ENCODE measurements at regions not wholly inside any gene's neighbourhood (a gene's known extent, or its start where the extent isn't known, plus 50 kb on each side); places are given as distances from the start of the nearest gene placed in this dataset.

GRCh38 chr9:121572581-121572980, 72.9 kb upstream of the GGTA1 start:
- TF ChIP-seq CTCF (conservative IDR thresholded peaks at IDR 0.05), result no peak
- Mint-ChIP-seq H3K36me3 (ENCODE audit: low read depth) (no peaks in the 10 kb centered on the region), H3K27ac (no peak overlapping the region), H3K4me3 (no peak overlapping the region), H3K27me3 (ENCODE audit: insufficient read depth) (peaks cover 11% of the 10 kb centered on the region), H3K4me1 (peaks cover 14% of the 10 kb centered on the region), H3K9me3 (no peaks in the 10 kb centered on the region)
- Histone ChIP-seq H3K27ac (ENCODE audit: low read depth, low read length) (no peak overlapping the region), H3K9ac (ENCODE audit: extremely low read depth, low read length, poor library complexity, severe bottlenecking) (no peak overlapping the region), H3K4me1 (ENCODE audit: control insufficient read depth, insufficient read depth, low read length) (peaks cover 4% of the 10 kb centered on the region), H3K36me3 (ENCODE audit: control insufficient read depth, insufficient read depth, low read length) (no peaks in the 10 kb centered on the region), H3K9me3 (ENCODE audit: control insufficient read depth, low read length) (no peaks in the 10 kb centered on the region), H3K27me3 (ENCODE audit: control insufficient read depth, insufficient read depth, low read length, poor library complexity, severe bottlenecking) (no peaks in the 10 kb centered on the region), H3K4me3 (ENCODE audit: low read length) (no peak overlapping the region)
- WGBS, 2 experiments (ENCODE audit: insufficient coverage in 1 of 2, insufficient read length in 1 of 2), result 91 to 98% methylated on average over 7 of the region's 7 CpGs
- DNase-seq, result no peak

- H3K27me3 Mint-ChIP-seq (ENCODE audit: insufficient read depth), result peaks cover 8% of the 10 kb centered on the region
- H3K4me3 Mint-ChIP-seq, result no peak overlapping the region
- no peak overlapping the region for H3K27ac Mint-ChIP-seq
- peaks cover 4% of the 10 kb centered on the region for H3K4me1 ChIP-seq (ENCODE audit: control insufficient read depth, insufficient read depth, low read length)
- no peak overlapping the region for H3K4me3 ChIP-seq (ENCODE audit: low read length)
- H3K36me3 ChIP-seq (ENCODE audit: control insufficient read depth, insufficient read depth, low read length), result no peaks in the 10 kb centered on the region
- H3K4me1 Mint-ChIP-seq, result peaks cover 14% of the 10 kb centered on the region
- H3K9me3 Mint-ChIP-seq, result no peaks in the 10 kb centered on the region
- DNase-seq, result peak; percentile 72
- H3K36me3 Mint-ChIP-seq (ENCODE audit: low read depth), result no peaks in the 10 kb centered on the region
- H3K27ac ChIP-seq (ENCODE audit: low read depth, low read length), result peak overlapping the region; percentile 78
- WGBS, 2 experiments (ENCODE audit: insufficient coverage in 1 of 2, insufficient read length in 1 of 2), result 83 to 87% methylated on average over 7 to 10 of the region's 10 CpGs
- H3K9ac ChIP-seq (ENCODE audit: extremely low read depth, low read length, poor library complexity, severe bottlenecking), result peak overlapping the region; percentile 6
- no peaks in the 10 kb centered on the region for H3K9me3 ChIP-seq (ENCODE audit: control insufficient read depth, low read length)
- TF ChIP-seq CTCF (conservative IDR thresholded peaks at IDR 0.05), result peak; percentile 40
- no peaks in the 10 kb centered on the region for H3K27me3 ChIP-seq (ENCODE audit: control insufficient read depth, insufficient read depth, low read length, poor library complexity, severe bottlenecking)
These were observed 74.3 kb upstream of the GGTA1 start for GRCh38 chr9:121573717-121574485.

- Histone ChIP-seq H3K9ac (ENCODE audit: extremely low read depth, low read length, poor library complexity, severe bottlenecking) (no peak overlapping the region), H3K36me3 (ENCODE audit: control insufficient read depth, insufficient read depth, low read length) (no peaks in the 10 kb centered on the region), H3K4me3 (ENCODE audit: low read length) (no peak overlapping the region), H3K9me3 (ENCODE audit: control insufficient read depth, low read length) (no peaks in the 10 kb centered on the region), H3K27me3 (ENCODE audit: control insufficient read depth, insufficient read depth, low read length, poor library complexity, severe bottlenecking) (no peaks in the 10 kb centered on the region), H3K27ac (ENCODE audit: low read depth, low read length) (peak overlapping the region; percentile 78), H3K4me1 (ENCODE audit: control insufficient read depth, insufficient read depth, low read length) (peaks cover 4% of the 10 kb centered on the region)
- no peak for TF ChIP-seq CTCF (conservative IDR thresholded peaks at IDR 0.05)
- H3K4me3 Mint-ChIP-seq, result no peak overlapping the region
- peak overlapping the region; percentile 48 for H3K27ac Mint-ChIP-seq
- 86 to 90% methylated on average over 8 to 18 of the region's 18 CpGs for WGBS, 2 experiments (ENCODE audit: insufficient coverage in 1 of 2, insufficient read length in 1 of 2)
- peak; percentile 49 for DNase-seq
- no peaks in the 10 kb centered on the region for H3K9me3 Mint-ChIP-seq
- peaks cover 14% of the 10 kb centered on the region for H3K4me1 Mint-ChIP-seq
- peaks cover 8% of the 10 kb centered on the region for H3K27me3 Mint-ChIP-seq (ENCODE audit: insufficient read depth)
- H3K36me3 Mint-ChIP-seq (ENCODE audit: low read depth), result no peaks in the 10 kb centered on the region
These were observed 75.3 kb upstream of the GGTA1 start for GRCh38 chr9:121574774-121575519.
